Aorta (tissue), 5 donors: ENCODE measurements at regions not wholly inside any gene's neighbourhood (a gene's known extent, or its start where the extent isn't known, plus 50 kb on each side); places are given as distances from the start of the nearest gene placed in this dataset.
A peak's percentile ranks its signal among the peaks of the same experiment; 100 is the strongest.

ENCODE experiments used
- ATAC-seq: fragments of 200-7000 bp; cut with Tn5 transposase; one replicate; pipeline ENCODE4 v1.9.1; 2022; ENCODE audit warnings: moderate library complexity; ENCODE audit not compliant: low FRiP score
- DNase-seq, 2 donors: peaks; one replicate each; pipeline ENCODE4 v3.0.0-alpha.2; 2020
- H3K27ac ChIP-seq, 2 donors: one replicate each; pipeline ENCODE4 v1.5.1; 2013; ENCODE audit warnings: low read length in 2 of 2, mild to moderate bottlenecking in 2 of 2, moderate library complexity in 2 of 2, control low read depth in 1 of 2, inconsistent platforms in 1 of 2, low read depth in 1 of 2
- H3K27me3 ChIP-seq, 2 donors: one replicate each; pipeline ENCODE4 v1.6.1; 2013; ENCODE audit warnings: control low read depth in 1 of 2, low read length in 1 of 2, mild to moderate bottlenecking in 1 of 2, moderate library complexity in 1 of 2; ENCODE audit not compliant: insufficient read depth in 2 of 2, control insufficient read depth in 1 of 2
- H3K36me3 ChIP-seq, 2 donors: one replicate each; pipeline ENCODE4 v1.6.1; 2013; ENCODE audit warnings: control low read depth in 1 of 2, low read length in 1 of 2, mild to moderate bottlenecking in 1 of 2; ENCODE audit not compliant: insufficient read depth in 2 of 2, control insufficient read depth in 1 of 2
- H3K4me1 ChIP-seq, 2 donors: one replicate each; pipeline ENCODE4 v1.6.1; 2013; ENCODE audit warnings: low read length in 2 of 2, control low read depth in 1 of 2, mild to moderate bottlenecking in 1 of 2, moderate library complexity in 1 of 2; ENCODE audit not compliant: insufficient read depth in 2 of 2, control insufficient read depth in 1 of 2
- H3K4me3 ChIP-seq, 2 donors: one replicate each; pipeline ENCODE4 v1.5.1; 2013; ENCODE audit warnings: low read length in 2 of 2, control low read depth in 1 of 2, mild to moderate bottlenecking in 1 of 2
- H3K9me3 ChIP-seq: one replicate; pipeline ENCODE4 v1.6.1; 2013; ENCODE audit warnings: mild to moderate bottlenecking, low read length; ENCODE audit not compliant: control insufficient read depth
- WGBS, 2 donors: extraction: QIAGEN DNeasy Blood & Tissue Kit; methylation state at CpG; one replicate each; pipeline ENCODE4 v1.1.7; 2013; 5-methylcytosine and 5-hydroxymethylcytosine counted together
- intact Hi-C, 2 donors: fragments of 100-400 bp; cut with DNase I; formaldehyde crosslinking; loops; one replicate each; pipeline versions ENCODE4 v1.14.2 to v1.15.0; 2022
- donor health status: healthy with polysubstance abuse.
- donor health status: Bipolar disorder and iron deficiency.
- donor health status: DM: no; HTN: no; CAD: no.
- donor health status: DM: no; HTN: no; CAD: no.
- donor health status: DM: yes; HTN: yes; CAD: no.

DNA sequence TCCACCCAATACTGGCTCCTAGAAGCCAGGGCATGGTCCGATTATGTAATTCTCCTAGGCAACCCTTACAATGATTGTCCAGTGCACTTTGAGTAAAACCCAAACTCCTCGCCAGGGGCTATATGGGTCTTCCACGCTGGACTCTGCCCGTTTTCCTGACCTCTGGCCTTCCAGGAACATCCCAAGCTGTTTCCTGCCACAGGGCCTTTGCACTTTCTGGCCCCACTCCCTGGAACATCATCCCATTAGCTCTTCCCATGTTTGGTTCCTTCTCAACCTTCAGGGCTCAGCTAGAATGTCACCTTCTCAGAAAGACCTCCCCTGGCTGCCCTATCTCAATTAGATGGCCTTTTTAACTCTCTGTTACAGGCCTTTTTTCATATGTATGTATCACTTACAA is 85.4 kb downstream of the IRF2BPL start:
- DNase-seq (no peak), ATAC-seq (no peak)
- H3K27ac ChIP-seq, result no peak overlapping the region
- no peaks in the 10 kb centered on the region for H3K9me3 ChIP-seq
- H3K4me3 ChIP-seq, result no peak overlapping the region
- no peaks in the 10 kb centered on the region for H3K27me3 ChIP-seq
- H3K36me3 ChIP-seq, result no peaks in the 10 kb centered on the region
- no peaks in the 10 kb centered on the region for H3K4me1 ChIP-seq
- intact Hi-C loops, result no loop called here
- 94 to 97% methylated on average over 4 of the region's 4 CpGs for WGBS, 2 donors

DNA sequence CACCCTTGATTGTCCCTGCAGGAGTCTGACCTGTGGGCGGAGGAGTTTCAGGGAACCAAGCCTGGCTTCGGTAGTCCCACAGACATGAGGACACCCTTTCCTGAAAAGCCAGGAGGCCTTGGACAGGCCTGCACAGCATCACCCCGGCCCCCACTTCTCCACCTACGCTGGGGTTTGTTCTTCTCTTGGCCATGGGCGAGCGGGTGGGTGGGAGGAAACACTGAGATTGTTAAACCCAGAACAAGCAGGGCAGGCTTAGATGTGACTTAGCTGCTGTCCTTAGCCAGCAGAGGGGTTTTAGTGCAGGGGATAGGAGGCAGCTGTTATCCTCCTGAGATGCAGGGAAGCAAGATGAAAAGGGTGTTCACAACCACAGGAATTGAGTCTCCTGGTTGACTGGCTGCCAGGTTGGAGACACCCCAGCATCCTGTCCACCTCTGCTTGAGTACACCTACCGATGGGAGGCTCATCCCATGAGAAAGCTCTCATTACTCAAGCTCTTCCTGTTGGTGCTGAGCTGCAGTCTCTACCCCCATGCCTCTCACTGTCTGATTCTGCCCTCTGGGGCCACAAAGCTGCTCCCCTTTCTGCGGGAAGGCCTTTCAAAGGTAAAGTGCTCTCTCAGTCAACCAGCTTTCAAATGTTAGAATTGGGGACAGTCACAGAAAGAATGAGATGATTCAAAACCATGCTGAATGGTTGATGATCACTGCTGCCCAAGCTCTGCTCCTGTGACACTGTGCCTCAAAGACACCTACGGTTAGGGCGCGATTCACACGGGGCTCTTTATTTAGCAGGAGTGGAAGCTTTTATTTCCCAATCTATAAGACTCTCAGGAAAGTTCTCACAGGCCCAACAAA is 86.3 kb downstream of the IRF2BPL start:
- H3K4me3 ChIP-seq, result no peak overlapping the region
- WGBS, 2 donors, result 84% methylated on average over 12 of the region's 12 CpGs
- no peaks in the 10 kb centered on the region for H3K4me1 ChIP-seq
- intact Hi-C loops, result no loop called here
- no peak for DNase-seq
- H3K9me3 ChIP-seq, result no peaks in the 10 kb centered on the region
- H3K27ac ChIP-seq, result no peak overlapping the region
- no peaks in the 10 kb centered on the region for H3K36me3 ChIP-seq
- ATAC-seq, result no peak
- no peaks in the 10 kb centered on the region for H3K27me3 ChIP-seq

DNA sequence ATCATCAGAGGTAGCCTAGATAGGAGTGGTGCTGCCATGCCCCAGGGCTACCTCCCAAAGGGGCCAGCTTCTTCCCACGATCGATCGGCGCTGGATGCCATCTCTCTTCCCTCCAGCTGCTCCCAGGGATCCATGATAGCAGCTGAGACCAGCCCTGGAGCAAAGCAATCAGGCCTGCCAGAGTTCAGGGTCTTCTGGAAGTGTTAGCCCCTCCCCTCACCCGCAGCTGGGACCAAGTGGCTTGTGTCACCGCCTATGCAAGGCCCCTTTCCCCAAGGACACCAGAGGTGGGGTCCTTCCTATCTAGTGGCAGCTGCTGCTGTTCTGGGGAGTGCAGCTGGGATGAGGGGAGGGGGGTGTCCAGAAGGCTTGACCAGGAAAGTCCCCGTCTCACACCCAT is 87.0 kb downstream of the IRF2BPL start:
- H3K27me3 ChIP-seq, result no peaks in the 10 kb centered on the region
- WGBS, 2 donors, result 93 to 96% methylated on average over 7 of the region's 7 CpGs
- no peak for DNase-seq
- no peaks in the 10 kb centered on the region for H3K9me3 ChIP-seq
- no peaks in the 10 kb centered on the region for H3K4me1 ChIP-seq
- intact Hi-C loops, result no loop called here
- H3K27ac ChIP-seq, result no peak overlapping the region
- H3K4me3 ChIP-seq, result no peak overlapping the region
- H3K36me3 ChIP-seq, result no peaks in the 10 kb centered on the region
- ATAC-seq, result no peak

DNA sequence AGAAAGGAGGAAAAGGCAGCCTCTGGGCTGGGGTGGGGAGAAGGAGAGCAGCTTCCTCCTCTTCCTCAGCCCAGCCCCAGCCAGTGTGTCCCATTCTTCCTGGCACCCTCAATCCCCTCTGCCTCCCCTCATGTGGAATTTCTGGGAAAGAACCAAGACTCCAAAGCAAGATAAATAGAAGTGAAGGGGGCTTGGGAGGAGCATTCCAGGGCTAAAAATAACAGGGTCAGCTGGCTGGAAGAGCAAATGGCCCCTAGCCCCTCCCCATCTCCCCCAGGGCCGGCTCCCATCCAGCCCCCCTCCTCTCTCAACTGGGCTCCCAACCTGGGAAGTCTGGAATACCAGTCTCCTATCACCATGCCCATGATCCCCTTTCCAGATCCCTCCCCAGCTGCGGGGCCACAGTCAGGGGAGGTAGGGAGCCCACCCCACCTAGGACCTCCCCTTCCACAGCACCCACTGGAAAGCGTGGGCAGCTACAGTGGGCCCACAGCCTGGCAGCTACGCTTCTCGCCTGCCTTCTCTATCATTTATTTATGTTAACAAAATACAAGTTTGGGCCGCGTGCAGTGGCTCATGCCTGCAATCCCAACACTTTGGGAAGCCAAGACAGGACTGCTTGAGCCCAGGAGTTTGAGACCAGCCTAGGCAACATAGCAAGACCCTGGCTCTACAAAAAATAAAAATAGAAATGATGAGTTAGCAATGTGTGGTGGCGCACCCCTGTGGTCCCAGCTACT is 88.3 kb downstream of the IRF2BPL start:
- H3K27ac ChIP-seq, result no peak overlapping the region
- ATAC-seq, result no peak
- no peak for DNase-seq
- H3K4me3 ChIP-seq, result no peak overlapping the region
- H3K9me3 ChIP-seq, result no peaks in the 10 kb centered on the region
- intact Hi-C loops, result no loop called here
- no peaks in the 10 kb centered on the region for H3K27me3 ChIP-seq
- H3K4me1 ChIP-seq, result no peaks in the 10 kb centered on the region
- WGBS, 2 donors, result 23 to 29% methylated on average over 8 of the region's 8 CpGs
- no peaks in the 10 kb centered on the region for H3K36me3 ChIP-seq

DNA sequence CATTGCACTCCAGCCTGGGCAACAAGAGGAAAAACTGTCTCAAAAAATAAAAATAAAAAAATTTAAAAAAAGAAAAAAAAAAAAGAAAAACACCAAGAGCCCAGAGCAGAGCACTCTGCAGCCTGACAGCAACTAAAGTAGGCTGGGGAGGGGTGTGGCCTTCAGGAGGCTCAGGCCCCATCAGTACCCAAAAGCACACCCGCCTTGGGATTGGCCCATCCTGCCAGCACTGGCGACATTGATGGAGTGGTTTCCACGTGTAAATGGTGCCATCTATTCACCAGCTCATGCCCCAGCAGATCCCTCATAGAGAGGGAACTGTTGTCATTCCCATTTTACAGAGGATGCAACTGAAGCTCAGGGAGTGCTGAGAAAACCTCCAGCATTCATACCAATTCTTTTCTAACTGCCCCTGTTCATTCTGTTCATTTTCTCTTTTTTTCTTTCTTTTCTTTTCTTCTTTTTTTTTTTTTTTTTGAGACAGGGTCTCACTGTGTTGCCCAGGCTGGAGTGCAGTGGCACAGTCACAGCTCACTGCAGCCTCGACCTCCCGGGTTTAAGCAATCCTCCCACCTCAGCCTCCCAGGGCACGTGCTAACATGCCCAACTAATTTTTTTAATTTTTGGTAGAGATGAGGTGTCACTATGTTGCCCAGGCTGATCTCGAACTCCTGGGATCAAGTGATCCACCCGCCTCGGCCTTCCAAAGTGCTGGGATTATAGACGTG is 89.3 kb downstream of the IRF2BPL start:
- ATAC-seq, result no peak
- WGBS, 2 donors, result 78 to 84% methylated on average over 10 of the region's 10 CpGs

DNA sequence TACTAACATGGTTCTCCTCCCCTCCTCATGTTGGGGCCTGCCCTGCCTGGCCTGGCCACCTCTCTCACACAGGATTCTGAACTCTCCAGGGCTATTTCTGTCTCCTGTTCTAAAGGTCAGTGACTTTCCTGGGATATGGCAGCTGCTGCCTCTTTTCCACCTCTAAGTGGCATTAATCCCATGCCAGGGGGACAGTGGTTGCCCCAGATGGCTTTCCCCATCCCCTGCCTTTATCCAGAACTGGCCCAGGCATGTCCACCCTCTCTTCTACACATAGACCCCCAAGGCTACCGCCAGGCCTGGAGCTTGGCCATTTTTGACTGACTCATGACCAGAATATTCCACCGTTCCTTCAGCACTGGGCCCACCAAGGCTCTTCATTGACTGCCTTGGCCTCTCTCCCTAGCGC is 90.4 kb downstream of the IRF2BPL start:
- ATAC-seq, result no peak
- WGBS, 2 donors, result 51 to 55% methylated on average over 3 of the region's 3 CpGs

More for the DNA sequence above, 89.3 kb downstream of the IRF2BPL start:
- intact Hi-C loops, result no loop called here
- H3K4me3 ChIP-seq, result no peak overlapping the region
- H3K36me3 ChIP-seq, result no peaks in the 10 kb centered on the region
- H3K27me3 ChIP-seq, result no peaks in the 10 kb centered on the region
- H3K27ac ChIP-seq, result no peak overlapping the region
- DNase-seq, result no peak
- H3K9me3 ChIP-seq, result no peaks in the 10 kb centered on the region
- no peaks in the 10 kb centered on the region for H3K4me1 ChIP-seq

DNA sequence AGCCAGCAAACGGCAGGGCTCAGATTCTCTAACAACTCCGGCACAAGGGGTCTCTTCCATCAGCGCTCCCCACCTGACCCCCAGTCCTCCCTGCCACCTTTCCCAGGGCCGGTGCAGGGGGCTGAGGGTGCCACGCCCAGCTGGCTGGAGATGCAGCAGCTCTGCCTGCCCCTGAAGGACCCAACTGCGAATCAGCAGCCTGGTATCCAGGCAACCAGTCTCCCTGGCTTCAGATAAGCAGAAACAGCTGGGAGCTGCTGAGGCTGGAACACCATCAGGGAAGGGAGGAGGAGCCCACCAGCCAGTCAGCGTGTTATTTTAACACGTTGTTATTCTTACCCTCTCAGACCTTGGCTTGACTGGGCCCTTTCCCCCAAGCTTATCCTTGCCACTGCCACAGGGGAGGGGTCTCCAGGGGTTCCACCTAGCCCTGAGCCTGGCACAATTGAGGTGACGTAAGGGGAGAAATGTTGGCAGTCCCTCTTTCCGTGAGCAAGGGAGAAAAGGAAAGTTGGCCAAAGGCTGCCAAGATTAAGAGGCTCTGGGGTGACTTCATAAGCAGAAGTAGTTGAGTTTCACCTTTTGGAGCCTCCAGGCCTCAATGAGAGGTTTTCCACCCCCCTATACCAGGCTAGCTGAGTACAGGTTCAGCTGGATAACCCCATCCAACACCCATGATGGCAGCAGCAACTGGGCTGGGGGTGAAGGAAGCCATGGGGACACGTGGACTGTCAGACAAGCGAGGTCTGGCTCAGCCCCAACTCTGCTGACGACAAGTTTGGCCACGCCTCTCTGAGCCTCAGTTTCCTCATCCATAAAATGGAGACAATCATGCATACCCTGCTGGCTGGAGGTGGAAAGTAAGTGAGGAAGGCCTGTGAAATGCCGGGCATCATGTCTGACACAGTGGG is 91.1 kb downstream of the IRF2BPL start:
- peak; percentile 84 for ATAC-seq
- Histone ChIP-seq H3K27me3 (no peaks in the 10 kb centered on the region), H3K9me3 (no peaks in the 10 kb centered on the region), H3K4me3 (no peak overlapping the region), H3K4me1 (no peaks in the 10 kb centered on the region), H3K27ac (peak overlapping the region in 1 of 2 donors; percentile 23), H3K36me3 (no peaks in the 10 kb centered on the region)
- DNase-seq, result peak; percentile 82 to 83
- WGBS, 2 donors, result 21 to 32% methylated on average over 15 of the region's 15 CpGs
- intact Hi-C loops, result no loop called here

More for the DNA sequence above, 90.4 kb downstream of the IRF2BPL start:
- intact Hi-C loops, result no loop called here
- Histone ChIP-seq H3K27me3 (no peaks in the 10 kb centered on the region), H3K9me3 (no peaks in the 10 kb centered on the region), H3K27ac (peak overlapping the region in 1 of 2 donors; percentile 23), H3K36me3 (no peaks in the 10 kb centered on the region), H3K4me1 (no peaks in the 10 kb centered on the region), H3K4me3 (no peak overlapping the region)
- no peak for DNase-seq

DNA sequence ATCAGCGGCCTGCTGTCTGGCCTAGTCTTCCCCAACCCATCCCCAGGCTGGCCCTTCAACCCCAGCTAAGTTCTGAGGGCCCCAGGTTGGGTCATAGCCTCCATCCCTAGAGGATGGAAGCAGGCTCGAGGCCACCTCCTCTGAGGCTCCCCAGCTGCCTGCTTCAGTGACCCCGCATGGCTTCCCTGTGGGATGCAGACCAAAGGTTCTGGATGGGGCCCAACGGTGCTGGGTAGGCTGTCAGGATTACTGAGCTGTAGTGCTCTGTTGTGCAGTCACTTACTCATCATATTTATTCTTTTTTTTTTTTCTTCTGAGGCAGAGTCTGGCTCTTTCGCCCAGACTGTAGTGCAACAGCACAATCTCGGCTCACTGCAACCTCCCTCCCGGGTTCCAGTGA is 92.0 kb downstream of the IRF2BPL start:
- H3K36me3 ChIP-seq, result no peaks in the 10 kb centered on the region
- peak; percentile 16 for ATAC-seq
- H3K9me3 ChIP-seq, result no peaks in the 10 kb centered on the region
- H3K4me3 ChIP-seq, result no peak overlapping the region
- H3K27ac ChIP-seq, result no peak overlapping the region
- WGBS, 2 donors, result 36 to 43% methylated on average over 7 of the region's 7 CpGs
- intact Hi-C loops, result no loop called here
- no peaks in the 10 kb centered on the region for H3K4me1 ChIP-seq
- H3K27me3 ChIP-seq, result no peaks in the 10 kb centered on the region
- peak in 1 of 2 donors; percentile 71 for DNase-seq
